ENCODE measurements at regions not wholly inside any gene's neighbourhood (a gene's known extent, or its start where the extent isn't known, plus 50 kb on each side); places are given as distances from the start of the nearest gene placed in this dataset.

GRCh38 chr7:86929293-86930109 is 130.0 kb downstream of the ELAPOR2 start:
- intact Hi-C loops (cut with micrococcal nuclease), result loop anchor here (5.0 kb wide), 2 partner anchors 143 to 293 kb away; no protein-coding TSS in a partner anchor
- H3K27ac ChIP-seq (ENCODE audit: low read depth, low read length), result no peak overlapping the region
- ChIA-PET CTCF (no interaction called here), RAD21 (ENCODE audit: low non-redundant PET in 1 of 2, low total read pairs in 2 of 2, uncharacterized antibody in 2 of 2, unreplicated experiment in 2 of 2) (no interaction called here), POLR2A (no interaction called here)
- DNase-seq (ENCODE audit: low read depth, low spot score), result no peak
- no peaks in the 10 kb centered on the region for H4K20me1 ChIP-seq (ENCODE audit: insufficient read depth)
- no peaks in the 10 kb centered on the region for H3K9me3 ChIP-seq (ENCODE audit: control insufficient read depth in 1 of 2, insufficient read depth in 1 of 2, low read depth in 1 of 2, low read length in 2 of 2)
- no peaks in the 10 kb centered on the region for H3K79me2 ChIP-seq (ENCODE audit: insufficient read depth, low read length)
- TF ChIP-seq CEBPB (IDR thresholded peaks at IDR 0.05; ENCODE audit: low read depth) (no peak), ELF1 (IDR thresholded peaks at IDR 0.05; ENCODE audit: borderline replicate concordance, low read depth) (no peak), YY1 (IDR thresholded peaks at IDR 0.05; ENCODE audit: extremely low read depth, insufficient replicate concordance, low read depth, low read length) (no peak), ATF3 (IDR thresholded peaks at IDR 0.05) (no peak), SP1 (IDR thresholded peaks at IDR 0.05; ENCODE audit: low read depth) (no peak), TCF7L2 (IDR thresholded peaks at IDR 0.05; ENCODE audit: borderline replicate concordance, extremely low read depth, insufficient read depth, insufficient read length) (no peak), EGR1 (IDR thresholded peaks at IDR 0.05; ENCODE audit: low read depth) (no peak), EZH2 (IDR thresholded peaks at IDR 0.05) (no peak), EZH2phosphoT487 (IDR thresholded peaks at IDR 0.05; ENCODE audit: borderline replicate concordance) (no peak), MAX (IDR thresholded peaks at IDR 0.05) (no peak), POLR2AphosphoS5 (IDR thresholded peaks at IDR 0.05; ENCODE audit: low read depth, low read length) (no peak), ZFX (IDR thresholded peaks at IDR 0.05) (no peak), ZNF274 (IDR thresholded peaks at IDR 0.05; ENCODE audit: low read depth, low read length) (no peak), ZBTB33 (IDR thresholded peaks at IDR 0.05; ENCODE audit: extremely low read depth, insufficient replicate concordance, low read length) (no peak), CTCF (IDR thresholded peaks at IDR 0.05 in 2 of 3, conservative IDR thresholded peaks at IDR 0.05 in 1 of 3; ENCODE audit: borderline replicate concordance in 1 of 3, insufficient read depth in 1 of 3, low read depth in 2 of 3, low read length in 2 of 3) (no peak)
- no TSS peak for BruUV-seq (replicated peaks)
- H2AFZ ChIP-seq (ENCODE audit: low read depth, low read length, poor library complexity, severe bottlenecking), result no peak overlapping the region
- 0 out of 4 replicates have a peak, but pooled peaks cover 0 to 2% of the 10 kb centered on the region in 2 experiments for H3K36me3 ChIP-seq (ENCODE audit: control insufficient read depth in 1 of 2, insufficient read depth in 2 of 2, low read length in 2 of 2)
- H3K9ac ChIP-seq (ENCODE audit: low read length), result no peak overlapping the region
- no peaks in the 10 kb centered on the region for H3K27me3 ChIP-seq (ENCODE audit: insufficient read depth, low read length)
- no peaks in the 10 kb centered on the region for H3K9me2 ChIP-seq (ENCODE audit: insufficient read depth)
- no peak overlapping the region for H3K4me2 ChIP-seq (ENCODE audit: low read length)
- H3K4me1 ChIP-seq (ENCODE audit: control insufficient read depth in 1 of 2, insufficient read depth in 2 of 2, low read length in 2 of 2), result no peaks in the 10 kb centered on the region
- no peak for ATAC-seq
- no peak overlapping the region for H3K4me3 ChIP-seq (replicated peaks in 1 of 2; ENCODE audit: low read depth in 1 of 2, low read length in 2 of 2)

Measured in HCT116 (cell line).